K562 (cell line): ENCODE measurements at regions not wholly inside any gene's neighbourhood (a gene's known extent, or its start where the extent isn't known, plus 50 kb on each side); places are given as distances from the start of the nearest gene placed in this dataset.

Experiments used
- EP300 ChIP-seq: IDR thresholded peaks from 2 replicates; pipeline ENCODE4 v1.6.1; 2012; ENCODE audit warnings: low read length, improper control_type of control experiment
- KDM5B ChIP-seq: fragments of 200-600 bp; sonication (generic); IDR thresholded peaks from 2 replicates; pipeline ENCODE4 v1.6.1; 2012; ENCODE audit warnings: low read depth, mild to moderate bottlenecking, moderate library complexity, low read length, control low read depth, inconsistent platforms; ENCODE audit not compliant: insufficient replicate concordance
- RAD51 ChIP-seq: fragments of 450-650 bp; IDR thresholded peaks from 2 replicates; pipeline ENCODE4 v1.7.1; 2016; ENCODE audit warnings: low read depth, mild to moderate bottlenecking, borderline replicate concordance
- TCF3 ChIP-seq: sonication (generic); formaldehyde crosslinking; IDR thresholded peaks from 2 replicates; pipeline ENCODE4 v1.4.0; 2020; ENCODE audit warnings: mild to moderate bottlenecking, missing genetic modification reagents
- TEAD4 ChIP-seq, 2 experiments: sonication (generic) in 1 of 2; formaldehyde crosslinking in 1 of 2; IDR thresholded peaks; 2 replicates each; pipeline versions ENCODE4 v1.6.1 to v1.8.0; 2012 to 2022; ENCODE audit warnings: borderline replicate concordance in 1 of 2, inconsistent platforms in 1 of 2, low read length in 1 of 2, mild to moderate bottlenecking in 1 of 2, missing genetic modification reagents in 1 of 2

DNA sequence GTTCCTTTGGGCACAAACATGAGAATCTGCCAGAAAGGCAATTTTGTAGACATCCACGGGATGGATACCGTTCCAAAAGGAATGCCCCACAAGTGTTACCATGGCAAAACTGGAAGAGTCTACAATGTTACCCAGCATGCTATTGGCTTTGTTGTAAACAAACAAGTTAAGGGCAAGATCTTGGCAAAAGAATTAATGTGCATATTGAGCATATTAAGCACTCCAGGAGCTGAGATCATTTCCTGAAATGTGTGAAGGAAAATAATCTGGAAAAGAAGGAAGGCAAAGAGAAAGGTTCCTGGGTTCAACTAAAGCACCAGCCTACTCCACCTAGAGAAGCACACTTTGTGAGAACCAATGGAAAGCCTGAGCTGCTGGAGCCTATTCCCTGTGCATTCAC is 103.9 kb upstream of the ARG1 start:
- no peak for TF ChIP-seq TEAD4 (IDR thresholded peaks at IDR 0.05; ENCODE audit: low read length)
- no peak for TF ChIP-seq TEAD4 (CRISPR knock-in tag; IDR thresholded peaks at IDR 0.05; ENCODE audit: borderline replicate concordance)
- no peak for TF ChIP-seq TCF3
- TF ChIP-seq KDM5B: no peak
- TF ChIP-seq RAD51: no peak
- TF ChIP-seq EP300: no peak
